Osteocyte (in vitro differentiated cells): ENCODE measurements at regions not wholly inside any gene's neighbourhood (a gene's known extent, or its start where the extent isn't known, plus 50 kb on each side); places are given as distances from the start of the nearest gene placed in this dataset.

Experiments
- DNase-seq: peaks from one replicate; pipeline ENCODE4 v3.0.0; 2021; ENCODE audit warnings: mixed read lengths; ENCODE audit not compliant: unreplicated experiment; ENCODE audit errors: extremely low spot score
- H3K27ac Mint-ChIP-seq: one replicate; pipeline ENCODE4 v1.8.0; 2021; ENCODE audit warnings: mild to moderate bottlenecking, mixed read lengths; ENCODE audit not compliant: unreplicated experiment
- H3K27me3 Mint-ChIP-seq: one replicate; pipeline ENCODE4 v1.8.0; 2021; ENCODE audit warnings: mixed read lengths; ENCODE audit not compliant: unreplicated experiment
- H3K36me3 Mint-ChIP-seq: one replicate; pipeline ENCODE4 v1.8.0; 2021; ENCODE audit warnings: mixed read lengths; ENCODE audit not compliant: unreplicated experiment
- H3K4me1 Mint-ChIP-seq: one replicate; pipeline ENCODE4 v1.8.0; 2021; ENCODE audit warnings: mixed read lengths; ENCODE audit not compliant: unreplicated experiment
- H3K4me3 Mint-ChIP-seq: one replicate; pipeline ENCODE4 v1.8.0; 2021; ENCODE audit warnings: mild to moderate bottlenecking, moderate library complexity, mixed read lengths; ENCODE audit not compliant: unreplicated experiment
- H3K9me3 Mint-ChIP-seq: one replicate; pipeline ENCODE4 v1.8.0; 2021; ENCODE audit warnings: mixed read lengths; ENCODE audit not compliant: unreplicated experiment
- CTCF ChIP-seq: fragments of 200-600 bp; sonication (generic); IDR thresholded peaks from 2 replicates; pipeline ENCODE4 v1.5.0; 2021; ENCODE audit warnings: antibody characterized with exemption, mild to moderate bottlenecking, moderate library complexity

DNA sequence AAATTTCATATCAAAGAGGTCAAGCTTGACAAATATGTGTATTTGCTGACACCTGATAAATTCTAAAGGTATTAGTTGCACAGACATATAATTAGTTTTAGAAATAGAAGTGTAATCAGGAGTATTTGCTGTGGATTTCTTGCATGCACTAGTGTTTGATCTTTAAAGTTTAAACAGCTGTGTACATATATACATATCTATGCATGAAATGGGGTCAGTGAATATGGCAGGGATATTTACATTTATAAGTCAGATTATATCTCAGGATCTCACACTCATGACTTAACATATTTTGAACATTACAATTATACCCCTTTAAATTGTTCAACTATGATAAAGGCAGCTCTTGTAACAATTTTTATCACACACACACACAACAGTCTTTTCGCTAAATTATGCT lies 547.4 kb upstream of the ACTRT1 start:
- Mint-ChIP-seq H3K36me3 (no peaks in the 10 kb centered on the region), H3K4me3 (no peak overlapping the region), H3K9me3 (peaks cover 38% of the 10 kb centered on the region), H3K27ac (no peak overlapping the region), H3K27me3 (no peaks in the 10 kb centered on the region), H3K4me1 (no peaks in the 10 kb centered on the region)
- TF ChIP-seq CTCF = no peak
- no peak for DNase-seq

- Mint-ChIP-seq H3K27me3 (no peaks in the 10 kb centered on the region), H3K27ac (no peak overlapping the region), H3K4me3 (no peak overlapping the region), H3K4me1 (no peaks in the 10 kb centered on the region), H3K36me3 (no peaks in the 10 kb centered on the region), H3K9me3 (peaks cover 24% of the 10 kb centered on the region)
- DNase-seq = no peak
- TF ChIP-seq CTCF = no peak
These were observed 529.8 kb upstream of the ACTRT1 start for GRCh38 chrX:128582036-128582435.

- H3K4me3 Mint-ChIP-seq = no peak overlapping the region
- H3K9me3 Mint-ChIP-seq = peaks cover 25% of the 10 kb centered on the region
- TF ChIP-seq CTCF = no peak
- no peak for DNase-seq
- H3K4me1 Mint-ChIP-seq = no peaks in the 10 kb centered on the region
- H3K27me3 Mint-ChIP-seq = no peaks in the 10 kb centered on the region
- no peaks in the 10 kb centered on the region for H3K36me3 Mint-ChIP-seq
- H3K27ac Mint-ChIP-seq = no peak overlapping the region
These were observed 529.4 kb upstream of the ACTRT1 start for GRCh38 chrX:128581615-128582014.

- Mint-ChIP-seq H3K9me3 (peaks cover 71% of the 10 kb centered on the region), H3K27ac (no peak overlapping the region), H3K27me3 (no peaks in the 10 kb centered on the region), H3K4me1 (no peaks in the 10 kb centered on the region), H3K4me3 (no peak overlapping the region), H3K36me3 (no peaks in the 10 kb centered on the region)
- peak; percentile 79 for DNase-seq
- no peak for TF ChIP-seq CTCF
These were observed 490.9 kb upstream of the ACTRT1 start for GRCh38 chrX:128543114-128543513.

GRCh38 chrX:128518508-128518907 lies 466.3 kb upstream of the ACTRT1 start:
- no peak for DNase-seq
- peak; percentile 24 for TF ChIP-seq CTCF
- H3K27ac Mint-ChIP-seq = no peak overlapping the region
- H3K4me1 Mint-ChIP-seq = no peaks in the 10 kb centered on the region
- no peaks in the 10 kb centered on the region for H3K36me3 Mint-ChIP-seq
- peaks cover 21% of the 10 kb centered on the region for H3K9me3 Mint-ChIP-seq
- no peak overlapping the region for H3K4me3 Mint-ChIP-seq
- H3K27me3 Mint-ChIP-seq = no peaks in the 10 kb centered on the region
